SK-N-SH (cell line): ENCODE measurements at regions not wholly inside any gene's neighbourhood (a gene's known extent, or its start where the extent isn't known, plus 50 kb on each side); places are given as distances from the start of the nearest gene placed in this dataset.

Experiments used
- CTCF ChIP-seq: fragments of 200-600 bp; sonication (generic); IDR thresholded peaks from 2 replicates; pipeline ENCODE4 v1.6.1; 2017; ENCODE audit warnings: antibody characterized with exemption, mild to moderate bottlenecking, moderate library complexity
- MEF2A ChIP-seq: IDR thresholded peaks from 2 replicates; pipeline ENCODE4 v1.4.0; 2012; ENCODE audit warnings: low read depth, borderline replicate concordance
- MXI1 ChIP-seq: IDR thresholded peaks from 2 replicates; pipeline ENCODE4 v1.6.1; 2012; ENCODE audit warnings: mild to moderate bottlenecking, low read depth, low read length, improper control_type of control experiment
- RCOR1 ChIP-seq: fragments of 150-350 bp; IDR thresholded peaks from 2 replicates; pipeline ENCODE4 v1.6.1; 2017; ENCODE audit warnings: antibody characterized with exemption, low read length
- SIN3A ChIP-seq: IDR thresholded peaks from 2 replicates; pipeline ENCODE4 v1.6.1; 2012; ENCODE audit warnings: low read depth, mild to moderate bottlenecking, low read length, moderate library complexity, borderline replicate concordance
- USF2 ChIP-seq: fragments of 150-350 bp; IDR thresholded peaks from 2 replicates; pipeline ENCODE4 v1.6.1; 2017; ENCODE audit warnings: antibody characterized with exemption, low read length, low read depth, borderline replicate concordance

GRCh38 chr18:27501671-27502070, 316.6 kb upstream of the CHST9 start:
- TF ChIP-seq USF2 (no peak), RCOR1 (no peak), CTCF (no peak), MEF2A (no peak), MXI1 (no peak), SIN3A (no peak)
